ENCODE measurements at regions not wholly inside any gene's neighbourhood (a gene's known extent, or its start where the extent isn't known, plus 50 kb on each side); places are given as distances from the start of the nearest gene placed in this dataset.

GRCh38 chr10:129319934-129320333 lies 147.1 kb upstream of the MGMT start:
- Histone ChIP-seq H3K27me3 (no peaks in the 10 kb centered on the region), H3K27ac (no peak overlapping the region), H3K9me3 (no peaks in the 10 kb centered on the region), H3K4me3 (no peak overlapping the region), H3K4me1 (no peaks in the 10 kb centered on the region), H3K36me3 (no peaks in the 10 kb centered on the region)
- WGBS (ENCODE audit: insufficient coverage, low coverage, low lambda C conversion rate, missing lambda C conversion rate), result 43% methylated on average over 1 of the region's 1 CpG
- intact Hi-C loops (cut with DNase I), result no loop called here
- TF ChIP-seq CTCF (IDR thresholded peaks at IDR 0.05), result no peak
- no peak for TF ChIP-seq POLR2A (IDR thresholded peaks at IDR 0.05)
- DNase-seq (no peak), ATAC-seq (no peak)

GRCh38 chr10:129320340-129320739 lies 146.7 kb upstream of the MGMT start:
- WGBS (ENCODE audit: insufficient coverage, low coverage, low lambda C conversion rate, missing lambda C conversion rate), result 50% methylated on average over 1 of the region's 1 CpG
- Histone ChIP-seq H3K27me3 (no peaks in the 10 kb centered on the region), H3K9me3 (no peaks in the 10 kb centered on the region), H3K36me3 (no peaks in the 10 kb centered on the region), H3K27ac (no peak overlapping the region), H3K4me3 (no peak overlapping the region), H3K4me1 (no peaks in the 10 kb centered on the region)
- DNase-seq (no peak), ATAC-seq (no peak)
- no peak for TF ChIP-seq CTCF (IDR thresholded peaks at IDR 0.05)
- TF ChIP-seq POLR2A (IDR thresholded peaks at IDR 0.05), result no peak
- intact Hi-C loops (cut with DNase I), result no loop called here

- WGBS (ENCODE audit: insufficient coverage, low coverage, low lambda C conversion rate, missing lambda C conversion rate), result 82% methylated on average over 9 of the region's 10 CpGs
- no peak for ATAC-seq
- no peaks in the 10 kb centered on the region for H3K4me1 ChIP-seq
- H3K36me3 ChIP-seq, result no peaks in the 10 kb centered on the region
- TF ChIP-seq POLR2A (IDR thresholded peaks at IDR 0.05) (no peak), CTCF (IDR thresholded peaks at IDR 0.05) (no peak)
- no peak overlapping the region for H3K4me3 ChIP-seq
- no peak overlapping the region for H3K27ac ChIP-seq
- H3K27me3 ChIP-seq, result no peaks in the 10 kb centered on the region
- DNase-seq, result no peak
- no peaks in the 10 kb centered on the region for H3K9me3 ChIP-seq
- intact Hi-C loops (cut with DNase I), result no loop called here
These were observed 145.3 kb upstream of the MGMT start for GRCh38 chr10:129321727-129322126.

- Histone ChIP-seq H3K4me3 (no peak overlapping the region), H3K36me3 (no peaks in the 10 kb centered on the region), H3K27me3 (no peaks in the 10 kb centered on the region), H3K27ac (no peak overlapping the region), H3K9me3 (no peaks in the 10 kb centered on the region), H3K4me1 (no peaks in the 10 kb centered on the region)
- intact Hi-C loops (cut with DNase I), result no loop called here
- ATAC-seq (no peak), DNase-seq (no peak)
- 35% methylated on average over 13 of the region's 13 CpGs for WGBS (ENCODE audit: insufficient coverage, low coverage, low lambda C conversion rate, missing lambda C conversion rate)
- no peak for TF ChIP-seq CTCF (IDR thresholded peaks at IDR 0.05)
- no peak for TF ChIP-seq POLR2A (IDR thresholded peaks at IDR 0.05)
These were observed 143.9 kb upstream of the MGMT start for GRCh38 chr10:129322933-129323820.
